HL-60 (cell line): ENCODE measurements at regions not wholly inside any gene's neighbourhood (a gene's known extent, or its start where the extent isn't known, plus 50 kb on each side); places are given as distances from the start of the nearest gene placed in this dataset.

Source experiments
- DNase-seq, 2 experiments: peaks; one replicate each; pipeline ENCODE4 v3.0.0-alpha.2; 2010 to 2020; ENCODE audit warnings: low read depth in 1 of 2, low spot score in 1 of 2
- H3K27ac ChIP-seq: fragments of 250-450 bp; sonication (Bioruptor Pico); replicated peaks from 2 replicates; pipeline ENCODE4 v1.5.1; 2020; ENCODE audit warnings: mild to moderate bottlenecking, moderate library complexity
- H3K27me3 ChIP-seq: fragments of 250-450 bp; sonication (Bioruptor Pico); 2 replicates; pipeline ENCODE4 v1.5.1; 2021; ENCODE audit warnings: mild to moderate bottlenecking, moderate library complexity; ENCODE audit not compliant: insufficient read depth, poor library complexity, severe bottlenecking
- H3K4me3 ChIP-seq: replicated peaks from 2 replicates; pipeline ENCODE4 v1.5.1; 2011; ENCODE audit warnings: mild to moderate bottlenecking, control low read depth, low read length; ENCODE audit not compliant: insufficient read depth
- GABPA ChIP-seq: IDR thresholded peaks from 2 replicates; pipeline ENCODE4 v1.6.1; 2012; ENCODE audit warnings: low read depth
- POLR2AphosphoS5 ChIP-seq: IDR thresholded peaks from 2 replicates; pipeline ENCODE4 v1.6.1; 2012; ENCODE audit warnings: low read depth
- SPI1 ChIP-seq: IDR thresholded peaks from 2 replicates; pipeline ENCODE4 v1.6.1; 2012; ENCODE audit warnings: low read depth, mild to moderate bottlenecking, borderline replicate concordance
- TF ChIP-seq, protein P1 (sequence below): IDR thresholded peaks from one replicate; pipeline ENCODE4 v1.5.1; 2011; ENCODE audit warnings: low read length, control low read depth, inconsistent platforms; ENCODE audit not compliant: insufficient read depth
- TF ChIP-seq, protein P2 (sequence below): IDR thresholded peaks from 2 replicates; pipeline ENCODE4 v1.6.1; 2012; ENCODE audit warnings: low read depth; ENCODE audit not compliant: insufficient replicate concordance

DNA sequence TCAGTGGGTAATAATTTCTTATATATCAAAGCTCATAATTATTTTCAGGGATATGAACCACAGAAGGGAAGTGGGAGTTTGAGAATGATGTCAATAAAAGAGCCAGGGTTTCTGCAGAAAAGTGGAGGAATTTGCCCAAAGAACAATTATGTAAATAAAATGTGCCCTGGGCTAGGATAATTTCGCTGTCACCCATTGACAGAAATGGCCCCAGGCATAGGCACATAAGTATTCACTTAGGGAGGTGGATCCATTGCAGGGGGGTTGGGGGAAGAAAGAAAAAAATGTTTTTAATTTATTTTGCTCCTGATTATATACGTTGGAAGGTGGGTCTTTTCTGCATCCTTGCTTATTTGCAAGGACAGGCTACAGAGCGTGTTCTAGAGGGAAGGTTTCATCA, 135.1 kb upstream of the IRX2 start:
- Histone ChIP-seq H3K4me3 (no peak overlapping the region), H3K27me3 (no peaks in the 10 kb centered on the region)

DNA sequence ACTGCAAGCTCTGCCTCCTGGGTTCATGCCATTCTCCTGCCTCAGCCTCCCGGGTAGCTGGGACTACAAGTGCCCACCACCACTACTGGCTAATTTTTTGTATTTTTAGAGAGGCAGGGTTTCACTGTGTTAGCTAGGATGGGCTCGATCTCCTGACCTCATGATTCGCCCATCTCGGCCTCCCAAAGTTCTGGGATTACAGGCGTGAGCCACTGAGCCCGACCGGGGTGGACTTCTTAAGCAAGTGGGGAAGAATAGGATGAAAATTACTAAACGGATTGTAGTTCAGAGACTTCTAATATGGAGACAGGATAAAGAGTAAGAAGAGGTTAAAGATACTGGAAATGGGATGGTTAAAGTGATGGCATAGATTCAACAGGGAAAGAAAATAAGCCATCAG, 132.3 kb upstream of the IRX2 start:
- DNase-seq: no peak
- TF ChIP-seq SPI1 (no peak), POLR2AphosphoS5 (no peak), GABPA (no peak)
- TF ChIP-seq, protein P1, sequence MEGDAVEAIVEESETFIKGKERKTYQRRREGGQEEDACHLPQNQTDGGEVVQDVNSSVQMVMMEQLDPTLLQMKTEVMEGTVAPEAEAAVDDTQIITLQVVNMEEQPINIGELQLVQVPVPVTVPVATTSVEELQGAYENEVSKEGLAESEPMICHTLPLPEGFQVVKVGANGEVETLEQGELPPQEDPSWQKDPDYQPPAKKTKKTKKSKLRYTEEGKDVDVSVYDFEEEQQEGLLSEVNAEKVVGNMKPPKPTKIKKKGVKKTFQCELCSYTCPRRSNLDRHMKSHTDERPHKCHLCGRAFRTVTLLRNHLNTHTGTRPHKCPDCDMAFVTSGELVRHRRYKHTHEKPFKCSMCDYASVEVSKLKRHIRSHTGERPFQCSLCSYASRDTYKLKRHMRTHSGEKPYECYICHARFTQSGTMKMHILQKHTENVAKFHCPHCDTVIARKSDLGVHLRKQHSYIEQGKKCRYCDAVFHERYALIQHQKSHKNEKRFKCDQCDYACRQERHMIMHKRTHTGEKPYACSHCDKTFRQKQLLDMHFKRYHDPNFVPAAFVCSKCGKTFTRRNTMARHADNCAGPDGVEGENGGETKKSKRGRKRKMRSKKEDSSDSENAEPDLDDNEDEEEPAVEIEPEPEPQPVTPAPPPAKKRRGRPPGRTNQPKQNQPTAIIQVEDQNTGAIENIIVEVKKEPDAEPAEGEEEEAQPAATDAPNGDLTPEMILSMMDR: no peak
- TF ChIP-seq, protein P2, sequence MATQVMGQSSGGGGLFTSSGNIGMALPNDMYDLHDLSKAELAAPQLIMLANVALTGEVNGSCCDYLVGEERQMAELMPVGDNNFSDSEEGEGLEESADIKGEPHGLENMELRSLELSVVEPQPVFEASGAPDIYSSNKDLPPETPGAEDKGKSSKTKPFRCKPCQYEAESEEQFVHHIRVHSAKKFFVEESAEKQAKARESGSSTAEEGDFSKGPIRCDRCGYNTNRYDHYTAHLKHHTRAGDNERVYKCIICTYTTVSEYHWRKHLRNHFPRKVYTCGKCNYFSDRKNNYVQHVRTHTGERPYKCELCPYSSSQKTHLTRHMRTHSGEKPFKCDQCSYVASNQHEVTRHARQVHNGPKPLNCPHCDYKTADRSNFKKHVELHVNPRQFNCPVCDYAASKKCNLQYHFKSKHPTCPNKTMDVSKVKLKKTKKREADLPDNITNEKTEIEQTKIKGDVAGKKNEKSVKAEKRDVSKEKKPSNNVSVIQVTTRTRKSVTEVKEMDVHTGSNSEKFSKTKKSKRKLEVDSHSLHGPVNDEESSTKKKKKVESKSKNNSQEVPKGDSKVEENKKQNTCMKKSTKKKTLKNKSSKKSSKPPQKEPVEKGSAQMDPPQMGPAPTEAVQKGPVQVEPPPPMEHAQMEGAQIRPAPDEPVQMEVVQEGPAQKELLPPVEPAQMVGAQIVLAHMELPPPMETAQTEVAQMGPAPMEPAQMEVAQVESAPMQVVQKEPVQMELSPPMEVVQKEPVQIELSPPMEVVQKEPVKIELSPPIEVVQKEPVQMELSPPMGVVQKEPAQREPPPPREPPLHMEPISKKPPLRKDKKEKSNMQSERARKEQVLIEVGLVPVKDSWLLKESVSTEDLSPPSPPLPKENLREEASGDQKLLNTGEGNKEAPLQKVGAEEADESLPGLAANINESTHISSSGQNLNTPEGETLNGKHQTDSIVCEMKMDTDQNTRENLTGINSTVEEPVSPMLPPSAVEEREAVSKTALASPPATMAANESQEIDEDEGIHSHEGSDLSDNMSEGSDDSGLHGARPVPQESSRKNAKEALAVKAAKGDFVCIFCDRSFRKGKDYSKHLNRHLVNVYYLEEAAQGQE: no peak
- no peak overlapping the region for H3K27ac ChIP-seq
- no peak overlapping the region for H3K4me3 ChIP-seq
- H3K27me3 ChIP-seq: no peaks in the 10 kb centered on the region

More for the DNA sequence above, 135.1 kb upstream of the IRX2 start:
- no peak overlapping the region for H3K27ac ChIP-seq
- no peak for TF ChIP-seq SPI1
- no peak for DNase-seq

DNA sequence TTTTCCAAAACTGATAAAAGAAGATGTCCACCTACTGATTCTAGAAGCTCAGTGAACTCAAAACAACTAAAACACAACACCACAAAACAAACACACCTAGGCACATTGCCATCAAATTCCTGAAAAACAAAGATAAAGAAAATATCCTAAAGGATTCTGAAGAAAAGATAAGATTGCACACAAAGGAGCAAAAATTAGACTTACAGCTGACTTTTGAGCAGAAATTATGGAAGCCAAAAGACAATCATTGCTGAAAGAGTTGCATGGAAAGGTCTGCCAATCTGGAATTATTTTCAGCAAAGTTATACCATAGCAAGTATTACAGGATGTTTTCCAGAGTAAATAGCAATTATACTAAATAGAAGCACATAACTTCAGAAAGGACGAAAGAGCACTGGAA, 128.2 kb upstream of the IRX2 start:
- no peak overlapping the region for H3K27ac ChIP-seq
- no peak overlapping the region for H3K4me3 ChIP-seq
- no peaks in the 10 kb centered on the region for H3K27me3 ChIP-seq
- DNase-seq: no peak
- TF ChIP-seq POLR2AphosphoS5 (no peak), GABPA (no peak), SPI1 (no peak)
- TF ChIP-seq, protein P2: no peak
- TF ChIP-seq, protein P1: no peak

DNA sequence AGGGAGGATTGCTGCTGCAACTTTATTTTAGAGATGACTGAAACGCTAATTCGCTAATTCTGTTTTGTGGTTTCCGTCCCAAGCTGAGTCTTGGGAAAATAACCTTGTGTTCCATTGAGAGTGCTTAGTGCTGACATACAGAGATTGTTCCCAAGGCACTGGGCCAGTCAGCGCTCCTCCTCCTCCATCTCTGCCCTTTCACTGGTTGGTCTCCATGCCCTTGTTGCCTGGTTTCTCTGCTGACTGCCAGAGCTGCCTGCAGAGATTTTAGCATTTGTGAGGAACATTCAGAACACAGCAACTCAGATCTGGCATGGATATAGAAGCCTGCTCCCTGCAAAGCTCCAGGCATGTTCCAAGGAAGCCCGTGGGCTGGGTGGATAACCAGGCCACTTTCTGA, 126.0 kb upstream of the IRX2 start:
- no peak for DNase-seq
- TF ChIP-seq, protein P2: no peak
- TF ChIP-seq POLR2AphosphoS5: no peak
- no peak for TF ChIP-seq GABPA
- TF ChIP-seq, protein P1: no peak
- no peak for TF ChIP-seq SPI1
- no peaks in the 10 kb centered on the region for H3K27me3 ChIP-seq

More for the DNA sequence above, 126.0 kb upstream of the IRX2 start:
- Histone ChIP-seq H3K27ac (no peak overlapping the region), H3K4me3 (no peak overlapping the region)
